ENCODE measurements at regions not wholly inside any gene's neighbourhood (a gene's known extent, or its start where the extent isn't known, plus 50 kb on each side); places are given as distances from the start of the nearest gene placed in this dataset.

DNA sequence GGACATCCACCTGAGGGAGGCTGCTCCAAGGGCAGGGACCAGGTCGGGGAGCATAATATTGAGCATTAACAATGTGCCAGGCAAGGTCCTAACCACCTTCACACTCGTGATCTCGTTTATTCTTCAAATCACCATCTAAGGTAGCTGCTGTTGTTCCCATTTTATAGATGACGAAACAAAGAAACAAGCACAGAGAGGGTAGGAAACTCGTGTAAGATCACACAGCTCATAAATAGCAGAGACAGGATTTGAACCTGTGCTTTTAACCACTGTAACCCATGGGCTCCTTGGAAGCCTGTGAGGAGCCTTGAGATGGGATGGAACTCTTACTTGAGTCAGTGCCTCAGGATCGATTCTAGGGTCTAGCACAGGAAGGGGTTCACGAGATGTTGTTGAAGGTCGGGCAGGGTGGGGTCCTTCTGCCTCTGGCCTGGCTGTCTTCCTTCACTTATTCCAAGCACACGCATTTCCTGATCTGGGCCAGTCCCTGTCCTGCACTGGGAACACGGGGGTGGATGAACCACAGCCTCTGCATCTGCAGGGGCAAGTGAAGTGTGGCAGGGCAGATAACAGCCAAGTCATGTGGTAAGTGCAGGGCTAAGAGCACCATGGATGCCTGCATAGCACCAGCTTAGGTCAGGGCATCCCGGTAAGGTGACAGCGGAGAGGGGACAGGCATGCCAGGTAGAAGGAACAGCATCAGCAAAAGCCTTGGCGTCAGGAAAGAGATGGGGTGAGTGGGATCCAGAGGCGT is 188.1 kb downstream of the MELK start:
- no peak for DNase-seq (ENCODE audit: low read depth)
- TF ChIP-seq, protein P1, sequence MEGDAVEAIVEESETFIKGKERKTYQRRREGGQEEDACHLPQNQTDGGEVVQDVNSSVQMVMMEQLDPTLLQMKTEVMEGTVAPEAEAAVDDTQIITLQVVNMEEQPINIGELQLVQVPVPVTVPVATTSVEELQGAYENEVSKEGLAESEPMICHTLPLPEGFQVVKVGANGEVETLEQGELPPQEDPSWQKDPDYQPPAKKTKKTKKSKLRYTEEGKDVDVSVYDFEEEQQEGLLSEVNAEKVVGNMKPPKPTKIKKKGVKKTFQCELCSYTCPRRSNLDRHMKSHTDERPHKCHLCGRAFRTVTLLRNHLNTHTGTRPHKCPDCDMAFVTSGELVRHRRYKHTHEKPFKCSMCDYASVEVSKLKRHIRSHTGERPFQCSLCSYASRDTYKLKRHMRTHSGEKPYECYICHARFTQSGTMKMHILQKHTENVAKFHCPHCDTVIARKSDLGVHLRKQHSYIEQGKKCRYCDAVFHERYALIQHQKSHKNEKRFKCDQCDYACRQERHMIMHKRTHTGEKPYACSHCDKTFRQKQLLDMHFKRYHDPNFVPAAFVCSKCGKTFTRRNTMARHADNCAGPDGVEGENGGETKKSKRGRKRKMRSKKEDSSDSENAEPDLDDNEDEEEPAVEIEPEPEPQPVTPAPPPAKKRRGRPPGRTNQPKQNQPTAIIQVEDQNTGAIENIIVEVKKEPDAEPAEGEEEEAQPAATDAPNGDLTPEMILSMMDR (IDR thresholded peaks at IDR 0.05; ENCODE audit: low read length, missing control alignments), result no peak
- H3K4me3 ChIP-seq (replicated peaks; ENCODE audit: low read depth, low read length), result no peak overlapping the region

DNA sequence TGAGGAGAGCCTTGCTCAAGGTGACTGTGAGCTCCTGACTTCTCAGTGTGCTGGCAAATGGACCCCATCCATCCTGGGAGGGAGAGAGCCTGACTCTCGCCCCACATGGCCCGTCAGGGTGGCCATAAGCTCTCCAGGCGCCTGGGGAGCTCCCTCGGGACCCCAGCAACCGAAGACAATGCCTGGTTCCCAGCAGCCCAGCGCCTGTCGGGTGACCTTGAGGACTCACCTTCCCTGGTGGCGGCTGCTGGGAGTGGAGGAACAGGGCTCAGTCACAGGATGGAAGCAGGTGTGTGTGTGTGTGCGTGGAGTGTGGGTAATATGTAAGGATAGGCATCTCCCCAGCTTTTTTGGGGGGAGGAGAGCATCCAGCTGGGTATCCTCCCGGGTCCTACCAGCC is 190.3 kb downstream of the MELK start:
- no peak overlapping the region for H3K4me3 ChIP-seq (replicated peaks; ENCODE audit: low read depth, low read length)
- no peak for DNase-seq (ENCODE audit: low read depth)

DNA sequence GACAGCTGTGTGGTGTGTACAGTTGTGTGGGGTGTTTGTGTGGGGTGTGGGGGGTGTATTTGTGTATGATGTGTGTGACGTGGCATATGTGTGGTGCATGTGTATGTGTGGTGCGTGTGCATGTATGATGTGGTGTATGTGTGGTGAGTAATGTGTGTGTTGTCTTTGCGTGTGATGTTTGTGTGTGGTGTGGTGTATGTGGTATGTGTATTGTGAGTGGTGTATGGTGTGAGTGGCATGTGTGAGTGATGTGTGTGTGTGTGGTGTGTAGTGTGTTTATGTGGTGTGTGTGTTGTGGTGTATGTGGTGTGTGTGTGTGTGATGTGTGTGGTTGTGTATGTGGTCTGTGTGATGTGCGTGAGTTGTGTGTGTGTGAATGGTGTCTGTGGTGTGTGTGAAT is 191.1 kb downstream of the MELK start:
- TF ChIP-seq, protein P1 (IDR thresholded peaks at IDR 0.05; ENCODE audit: low read length, missing control alignments), result no peak
- DNase-seq (ENCODE audit: low read depth), result no peak
- no peak overlapping the region for H3K4me3 ChIP-seq (replicated peaks; ENCODE audit: low read depth, low read length)

More for the DNA sequence above, 190.3 kb downstream of the MELK start:
- TF ChIP-seq, protein P1 (IDR thresholded peaks at IDR 0.05; ENCODE audit: low read length, missing control alignments), result no peak

DNA sequence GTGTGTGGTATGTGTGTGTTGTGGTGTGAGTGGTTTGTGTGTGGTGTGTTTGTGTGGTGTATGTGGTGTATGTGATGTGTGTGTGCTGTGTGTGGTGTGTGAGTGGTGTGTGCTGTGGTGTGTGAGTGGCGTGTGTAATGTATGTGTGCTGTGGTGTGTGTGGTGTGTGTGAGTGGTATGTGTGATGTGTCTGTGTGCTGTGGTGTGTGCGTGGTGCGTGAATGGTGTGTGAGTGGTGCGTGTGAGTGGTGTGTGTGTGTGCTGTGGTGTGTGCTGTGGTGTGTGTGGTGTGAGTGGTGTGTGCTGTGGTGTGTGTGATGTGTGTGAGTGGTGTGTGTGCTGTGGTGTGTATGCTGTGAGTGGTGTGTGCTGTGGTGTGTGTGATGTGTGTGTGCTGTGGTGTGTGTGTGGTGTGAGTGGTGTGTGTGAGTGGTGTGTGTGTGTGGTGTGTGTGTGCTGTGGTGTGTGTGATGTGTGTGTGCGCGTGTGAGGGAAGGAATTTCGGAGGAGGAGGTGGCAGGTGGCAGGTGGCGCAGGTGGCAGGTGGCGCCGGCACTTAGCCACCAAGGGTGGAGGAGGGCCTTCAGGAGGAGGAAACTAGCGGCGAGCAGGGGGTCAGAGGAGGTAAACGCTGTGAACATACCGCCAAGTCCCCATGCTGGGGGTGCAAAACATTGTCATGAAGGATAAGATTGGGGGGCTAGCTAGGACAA is 191.8 kb downstream of the MELK start:
- DNase-seq (ENCODE audit: low read depth), result no peak
- no peak overlapping the region for H3K4me3 ChIP-seq (replicated peaks; ENCODE audit: low read depth, low read length)
- TF ChIP-seq, protein P1 (IDR thresholded peaks at IDR 0.05; ENCODE audit: low read length, missing control alignments), result no peak

DNA sequence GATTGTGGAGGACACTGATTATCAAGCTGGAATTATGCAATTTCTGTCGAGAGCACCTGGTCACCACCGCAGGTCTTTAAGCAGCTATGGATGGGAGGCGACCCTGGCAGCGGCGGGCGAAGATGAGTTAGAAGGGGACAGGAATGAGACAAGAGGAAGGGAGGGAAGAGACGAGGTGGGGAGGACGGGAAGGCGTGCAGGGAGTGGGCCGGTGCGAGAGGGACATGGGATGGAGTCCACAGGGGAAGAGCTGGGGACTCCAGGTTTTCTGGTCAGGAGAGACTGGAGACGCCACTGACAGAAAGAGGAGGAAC is 192.3 kb downstream of the MELK start:
- DNase-seq (ENCODE audit: low read depth), result no peak
- H3K4me3 ChIP-seq (replicated peaks; ENCODE audit: low read depth, low read length), result no peak overlapping the region
- TF ChIP-seq, protein P1 (IDR thresholded peaks at IDR 0.05; ENCODE audit: low read length, missing control alignments), result no peak

DNA sequence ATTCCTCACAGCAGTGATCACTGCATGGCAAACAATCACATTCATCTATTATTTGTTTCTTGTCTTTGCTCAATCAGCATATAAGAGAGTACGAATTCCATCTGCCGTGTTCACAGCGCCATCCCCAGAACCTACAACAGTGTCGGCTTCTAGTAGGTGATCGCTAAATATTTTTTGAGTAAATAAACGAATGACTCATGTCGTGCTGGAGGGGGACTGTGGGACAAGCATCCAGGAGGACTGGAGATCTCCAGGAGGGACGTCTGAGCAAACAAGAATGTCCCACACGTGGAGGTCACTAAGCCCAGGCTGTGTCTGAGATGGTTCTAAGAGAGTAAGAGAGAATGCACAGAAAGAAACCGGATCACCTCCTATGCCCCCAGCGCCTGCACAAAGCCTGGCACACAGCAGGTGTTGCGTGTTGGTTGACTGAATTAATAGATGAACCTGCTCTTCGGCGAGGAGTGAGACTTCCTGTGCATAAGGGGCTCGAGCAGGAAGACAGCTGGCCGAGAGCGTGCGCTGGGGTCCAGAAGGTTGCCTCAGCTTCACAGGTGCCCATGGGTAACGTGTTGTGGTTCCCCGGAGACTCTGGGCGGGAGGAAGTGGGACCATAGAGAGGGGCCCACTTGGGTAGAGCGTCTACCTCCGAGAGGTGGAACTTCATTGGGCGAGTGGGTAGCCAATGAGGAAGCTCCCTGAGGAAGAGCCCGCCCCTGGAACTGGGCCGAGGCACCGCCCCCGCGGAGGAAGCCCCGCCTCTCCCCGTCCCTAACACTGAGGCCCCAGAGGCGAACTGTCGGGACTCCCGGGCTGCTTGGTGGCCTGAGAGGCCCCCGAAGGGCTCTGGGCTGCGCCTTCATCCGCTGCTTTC is 193.0 kb downstream of the MELK start:
- DNase-seq (ENCODE audit: low read depth), result peak; percentile 36
- H3K4me3 ChIP-seq (replicated peaks; ENCODE audit: low read depth, low read length), result peak overlapping the region; percentile 24
- TF ChIP-seq, protein P1 (IDR thresholded peaks at IDR 0.05; ENCODE audit: low read length, missing control alignments), result no peak

All from fibroblast of pulmonary artery (primary cell).